ENCODE measurements at regions not wholly inside any gene's neighbourhood (a gene's known extent, or its start where the extent isn't known, plus 50 kb on each side); places are given as distances from the start of the nearest gene placed in this dataset.

DNA sequence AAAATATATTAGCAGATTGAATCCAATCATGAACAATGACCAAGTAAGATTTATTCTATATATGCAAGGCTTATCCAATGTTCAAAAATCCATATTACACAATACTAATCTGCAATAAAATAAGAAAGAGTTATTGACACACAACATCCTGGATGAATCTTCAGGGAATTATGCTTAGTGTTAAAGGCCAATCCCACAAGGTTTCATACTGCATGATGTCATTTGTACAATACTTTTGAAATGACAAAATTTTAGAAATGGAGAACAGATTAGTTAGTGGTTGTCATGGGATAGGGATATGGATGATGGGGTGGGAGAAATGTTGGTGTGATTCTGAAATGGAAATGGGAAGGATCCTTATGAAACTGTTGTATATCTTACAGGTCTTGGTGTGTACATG lies 425.7 kb downstream of the SIPA1L2 start:
- no peak for TF ChIP-seq ZFX (IDR thresholded peaks at IDR 0.05; ENCODE audit: borderline replicate concordance)
- TF ChIP-seq, protein P1, sequence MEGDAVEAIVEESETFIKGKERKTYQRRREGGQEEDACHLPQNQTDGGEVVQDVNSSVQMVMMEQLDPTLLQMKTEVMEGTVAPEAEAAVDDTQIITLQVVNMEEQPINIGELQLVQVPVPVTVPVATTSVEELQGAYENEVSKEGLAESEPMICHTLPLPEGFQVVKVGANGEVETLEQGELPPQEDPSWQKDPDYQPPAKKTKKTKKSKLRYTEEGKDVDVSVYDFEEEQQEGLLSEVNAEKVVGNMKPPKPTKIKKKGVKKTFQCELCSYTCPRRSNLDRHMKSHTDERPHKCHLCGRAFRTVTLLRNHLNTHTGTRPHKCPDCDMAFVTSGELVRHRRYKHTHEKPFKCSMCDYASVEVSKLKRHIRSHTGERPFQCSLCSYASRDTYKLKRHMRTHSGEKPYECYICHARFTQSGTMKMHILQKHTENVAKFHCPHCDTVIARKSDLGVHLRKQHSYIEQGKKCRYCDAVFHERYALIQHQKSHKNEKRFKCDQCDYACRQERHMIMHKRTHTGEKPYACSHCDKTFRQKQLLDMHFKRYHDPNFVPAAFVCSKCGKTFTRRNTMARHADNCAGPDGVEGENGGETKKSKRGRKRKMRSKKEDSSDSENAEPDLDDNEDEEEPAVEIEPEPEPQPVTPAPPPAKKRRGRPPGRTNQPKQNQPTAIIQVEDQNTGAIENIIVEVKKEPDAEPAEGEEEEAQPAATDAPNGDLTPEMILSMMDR (IDR thresholded peaks at IDR 0.05), result no peak

GRCh38 chr1:232201024-232201423 lies 428.9 kb downstream of the SIPA1L2 start:
- TF ChIP-seq, protein P1 (IDR thresholded peaks at IDR 0.05), result no peak
- TF ChIP-seq ZFX (IDR thresholded peaks at IDR 0.05; ENCODE audit: borderline replicate concordance), result no peak
- H3K27ac ChIP-seq, result no peak overlapping the region

More for the DNA sequence above, 425.7 kb downstream of the SIPA1L2 start:
- no peak overlapping the region for H3K27ac ChIP-seq

DNA sequence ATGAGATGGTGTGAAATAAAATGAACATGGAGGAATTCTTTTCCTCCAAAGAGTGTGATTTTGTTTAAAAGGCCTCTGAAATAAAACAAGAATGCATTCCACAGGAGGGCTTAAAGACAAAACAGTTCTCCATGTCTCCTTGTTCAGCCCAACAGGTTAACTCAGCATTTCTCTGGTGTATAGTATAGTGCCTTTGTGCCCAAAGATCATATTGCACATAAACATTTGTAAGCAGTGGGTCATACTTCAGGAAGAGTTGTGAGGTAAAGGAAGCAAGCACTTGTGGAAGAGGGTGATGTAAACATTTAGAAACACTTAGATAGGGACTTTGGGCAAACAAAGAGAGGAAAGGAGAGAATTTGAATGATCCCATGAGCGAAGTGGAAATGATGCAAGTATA lies 433.9 kb downstream of the SIPA1L2 start:
- no peak overlapping the region for H3K27ac ChIP-seq
- TF ChIP-seq, protein P1 (IDR thresholded peaks at IDR 0.05), result no peak
- no peak for TF ChIP-seq ZFX (IDR thresholded peaks at IDR 0.05; ENCODE audit: borderline replicate concordance)

GRCh38 chr1:232194424-232194823 lies 435.5 kb downstream of the SIPA1L2 start:
- no peak for TF ChIP-seq ZFX (IDR thresholded peaks at IDR 0.05; ENCODE audit: borderline replicate concordance)
- TF ChIP-seq, protein P1 (IDR thresholded peaks at IDR 0.05), result no peak
- no peak overlapping the region for H3K27ac ChIP-seq

DNA sequence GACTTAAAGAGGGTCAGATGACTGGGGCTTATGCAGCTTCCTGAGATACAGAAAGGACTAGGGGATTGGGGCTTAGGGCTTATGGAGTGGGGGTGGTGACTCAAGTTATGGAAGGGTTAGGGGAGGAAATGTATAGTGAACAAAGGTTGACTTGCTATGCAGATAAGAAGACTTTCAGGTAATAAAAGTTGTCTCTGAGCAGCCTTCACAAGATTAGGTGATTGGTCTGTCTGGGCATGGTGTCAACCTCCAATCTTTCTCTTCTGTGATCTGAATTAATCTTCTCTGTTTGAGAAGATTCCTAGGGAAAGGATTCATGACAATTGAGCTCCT lies 436.5 kb downstream of the SIPA1L2 start:
- no peak overlapping the region for H3K27ac ChIP-seq
- no peak for TF ChIP-seq ZFX (IDR thresholded peaks at IDR 0.05; ENCODE audit: borderline replicate concordance)
- TF ChIP-seq, protein P1 (IDR thresholded peaks at IDR 0.05), result no peak

DNA sequence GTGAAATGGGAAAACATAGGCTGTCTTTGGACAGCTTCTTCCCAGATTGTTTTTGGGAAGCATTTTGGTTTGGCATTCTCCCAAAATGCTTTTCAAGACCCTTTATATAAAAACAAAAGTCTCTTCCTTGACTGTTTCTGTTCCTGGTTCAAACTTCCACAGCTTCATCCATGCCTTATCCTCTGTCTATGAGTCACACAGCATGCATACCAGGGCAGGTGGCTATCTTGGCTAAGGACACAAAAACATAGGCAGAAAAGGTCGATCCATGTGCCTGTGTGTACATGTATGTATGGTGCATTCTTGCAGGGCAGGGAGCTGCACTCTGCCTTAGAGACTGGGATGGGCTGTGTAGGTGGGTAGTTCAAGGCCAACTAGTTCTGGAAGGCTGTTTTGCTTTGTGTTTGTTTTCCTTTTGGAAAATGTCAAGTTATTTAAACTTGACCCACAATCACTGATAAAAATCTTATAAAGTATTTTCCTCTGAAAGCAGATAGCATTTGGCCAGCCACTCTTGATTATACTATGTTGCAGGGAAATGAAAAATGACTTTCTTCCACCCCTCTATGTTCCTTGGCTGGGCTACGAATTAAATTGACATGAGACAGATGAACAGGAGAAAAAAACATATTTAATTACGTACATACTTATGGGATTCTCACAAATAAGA lies 437.0 kb downstream of the SIPA1L2 start:
- H3K27ac ChIP-seq, result no peak overlapping the region
- no peak for TF ChIP-seq ZFX (IDR thresholded peaks at IDR 0.05; ENCODE audit: borderline replicate concordance)
- TF ChIP-seq, protein P1 (IDR thresholded peaks at IDR 0.05), result no peak

DNA sequence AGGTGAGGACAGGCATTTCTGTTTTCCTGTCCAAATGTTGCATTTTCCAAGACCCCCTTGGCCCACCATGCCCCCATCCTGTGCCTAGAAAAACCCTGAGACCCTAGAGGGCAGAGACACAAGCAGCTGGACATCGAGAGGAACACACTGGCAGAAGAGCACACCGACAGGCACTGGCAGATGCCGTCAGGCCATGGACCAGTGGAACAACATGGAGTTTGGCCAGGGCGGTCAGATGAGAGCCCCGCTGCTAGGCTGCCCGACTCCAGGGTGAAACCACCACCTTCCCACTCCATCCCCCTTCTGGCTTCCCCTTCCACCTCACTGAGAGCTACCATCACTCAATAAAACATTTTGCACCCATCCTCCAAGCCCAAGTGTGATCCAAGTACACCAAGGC lies 438.4 kb downstream of the SIPA1L2 start:
- no peak overlapping the region for H3K27ac ChIP-seq
- TF ChIP-seq, protein P1 (IDR thresholded peaks at IDR 0.05), result no peak
- no peak for TF ChIP-seq ZFX (IDR thresholded peaks at IDR 0.05; ENCODE audit: borderline replicate concordance)

Data from 22Rv1 (cell line).